Epidermal melanocyte (primary cell): ENCODE measurements at regions not wholly inside any gene's neighbourhood (a gene's known extent, or its start where the extent isn't known, plus 50 kb on each side); places are given as distances from the start of the nearest gene placed in this dataset.

Source experiments
- DNase-seq: peaks from one replicate; pipeline ENCODE4 v3.0.0; 2011; ENCODE audit warnings: low spot score; ENCODE audit not compliant: insufficient read length

- no peak for DNase-seq
Observed at GRCh38 chr1:87165177-87165576, 163.5 kb upstream of the LMO4 start.

- DNase-seq: no peak
Observed at GRCh38 chr1:87167157-87167789, 161.4 kb upstream of the LMO4 start.

DNA sequence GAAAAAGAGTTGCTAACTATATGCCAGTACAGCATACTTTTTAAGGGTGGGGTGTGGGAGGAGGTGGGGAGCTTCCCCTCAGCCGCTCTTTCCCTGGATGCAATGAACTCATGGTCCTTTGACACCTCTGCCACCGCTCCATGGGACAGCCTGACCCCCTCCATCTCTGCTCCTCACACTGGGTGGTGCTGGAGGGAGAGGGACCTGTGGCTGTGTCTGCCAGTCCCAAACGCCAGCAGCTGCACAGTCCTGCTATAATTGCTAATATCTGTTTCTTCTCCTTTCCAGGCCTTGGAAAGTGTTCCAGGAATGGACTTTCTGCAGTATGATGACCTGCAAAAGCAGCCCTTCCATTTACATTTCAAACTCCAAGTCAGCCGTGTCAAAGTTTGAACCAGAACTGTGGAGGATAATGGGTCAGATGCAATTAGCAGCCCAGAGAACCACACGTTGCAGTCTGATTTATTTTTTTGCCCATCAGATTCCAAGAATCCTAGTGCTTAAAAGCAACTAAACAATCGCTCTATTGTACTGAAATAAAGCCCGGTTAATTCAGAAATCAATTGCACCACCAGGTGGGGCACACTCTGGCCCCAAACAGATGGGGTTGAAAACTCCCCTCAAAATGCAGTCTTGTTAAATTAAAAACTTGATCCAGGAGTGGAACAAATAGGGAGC is 160.7 kb upstream of the LMO4 start:
- no peak for DNase-seq

GRCh38 chr1:87169263-87169910 is 159.3 kb upstream of the LMO4 start:
- DNase-seq: peak; percentile 49

DNA sequence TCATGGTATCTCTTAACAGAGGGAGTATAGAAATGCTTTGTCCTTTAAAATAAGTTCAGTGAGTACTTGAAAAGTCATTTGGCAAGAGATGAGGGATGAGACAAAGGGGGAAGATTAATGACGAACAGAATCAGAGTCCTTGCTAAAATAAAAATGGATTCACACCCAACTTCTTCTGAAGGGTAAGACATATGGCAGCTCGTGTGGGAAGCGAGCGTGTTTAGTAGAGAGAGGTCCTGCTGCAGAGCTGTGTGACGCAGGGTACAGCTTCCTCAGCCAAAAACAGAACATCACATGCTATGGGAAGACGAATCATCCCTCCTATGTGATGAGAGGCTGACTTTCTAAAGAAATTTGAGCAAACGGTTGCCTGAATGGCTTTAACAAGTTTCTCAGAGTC is 158.5 kb upstream of the LMO4 start:
- DNase-seq: no peak

DNA sequence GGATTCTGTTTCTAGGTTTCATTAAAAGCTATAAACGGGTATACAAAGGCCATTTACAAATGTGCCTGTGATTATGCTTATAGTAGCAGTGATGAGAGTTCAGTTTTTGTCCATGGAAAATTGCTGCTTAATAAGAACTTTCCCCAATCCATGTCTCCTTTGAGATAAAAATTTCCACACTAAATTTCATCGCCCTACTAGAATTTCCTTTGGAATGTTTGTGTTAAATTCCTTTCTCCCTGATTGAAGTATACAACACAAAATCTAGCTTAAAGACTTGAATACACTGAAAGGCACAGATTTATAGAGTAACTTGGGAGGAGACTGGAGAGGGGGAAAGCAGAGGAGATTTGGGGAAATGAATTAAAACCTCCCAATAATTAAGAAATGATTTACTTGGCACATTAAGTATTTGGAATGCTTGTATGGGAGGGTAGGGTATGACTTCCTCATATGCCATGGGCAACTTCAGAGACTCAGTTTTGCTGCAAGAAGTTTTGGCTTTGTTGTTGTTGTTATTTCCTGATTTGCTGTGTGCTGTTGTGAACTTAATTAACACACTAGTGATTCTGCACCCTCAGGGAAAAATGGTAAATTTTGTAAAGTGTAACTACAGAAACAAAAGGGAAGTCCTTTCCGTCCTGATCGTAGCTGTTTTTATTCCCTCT is 157.6 kb upstream of the LMO4 start:
- no peak for DNase-seq

GRCh38 chr1:87173231-87173630 is 155.4 kb upstream of the LMO4 start:
- no peak for DNase-seq

- no peak for DNase-seq
Observed at GRCh38 chr1:87174724-87175245, 153.9 kb upstream of the LMO4 start.

- DNase-seq: no peak
Observed at GRCh38 chr1:87176087-87176486, 152.6 kb upstream of the LMO4 start.

DNA sequence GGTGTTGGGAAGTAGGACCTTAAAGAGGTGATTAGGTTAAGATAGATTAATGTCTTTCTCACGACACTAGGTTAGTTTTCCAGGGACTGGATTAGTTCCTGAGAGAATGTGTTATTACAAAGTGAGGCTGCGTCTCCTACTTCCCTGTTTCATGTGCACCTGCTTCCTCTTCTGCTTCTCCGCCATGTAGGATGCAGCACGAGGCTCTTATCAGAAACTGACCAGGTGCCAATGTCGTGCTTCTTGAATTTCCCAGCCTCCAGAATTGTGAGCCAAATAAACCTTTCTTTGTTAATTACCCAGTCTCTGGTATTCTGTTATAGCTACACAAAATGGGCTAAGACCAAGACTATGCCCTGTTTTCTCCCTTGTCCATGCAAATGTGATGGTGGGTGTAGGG is 152.2 kb upstream of the LMO4 start:
- DNase-seq: no peak

DNA sequence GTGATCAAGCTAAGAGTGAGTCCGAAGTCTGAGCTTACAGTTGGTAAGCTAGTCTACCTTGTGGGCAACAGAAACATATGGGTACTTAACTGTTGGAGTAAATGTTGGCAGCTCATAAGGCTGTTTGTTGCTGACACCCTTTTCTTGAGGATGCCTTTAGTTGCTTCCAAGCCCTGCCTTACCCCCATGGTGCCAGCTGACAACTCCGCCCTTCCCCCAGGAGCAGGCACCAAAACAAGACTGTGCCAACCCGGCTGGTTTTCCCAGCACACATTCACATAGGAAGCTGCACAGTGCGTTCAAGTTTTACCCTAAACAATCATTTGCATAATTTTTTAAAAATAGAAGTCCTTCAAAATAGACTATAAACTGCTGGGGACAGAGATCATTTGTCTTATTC is 150.2 kb upstream of the LMO4 start:
- no peak for DNase-seq

DNA sequence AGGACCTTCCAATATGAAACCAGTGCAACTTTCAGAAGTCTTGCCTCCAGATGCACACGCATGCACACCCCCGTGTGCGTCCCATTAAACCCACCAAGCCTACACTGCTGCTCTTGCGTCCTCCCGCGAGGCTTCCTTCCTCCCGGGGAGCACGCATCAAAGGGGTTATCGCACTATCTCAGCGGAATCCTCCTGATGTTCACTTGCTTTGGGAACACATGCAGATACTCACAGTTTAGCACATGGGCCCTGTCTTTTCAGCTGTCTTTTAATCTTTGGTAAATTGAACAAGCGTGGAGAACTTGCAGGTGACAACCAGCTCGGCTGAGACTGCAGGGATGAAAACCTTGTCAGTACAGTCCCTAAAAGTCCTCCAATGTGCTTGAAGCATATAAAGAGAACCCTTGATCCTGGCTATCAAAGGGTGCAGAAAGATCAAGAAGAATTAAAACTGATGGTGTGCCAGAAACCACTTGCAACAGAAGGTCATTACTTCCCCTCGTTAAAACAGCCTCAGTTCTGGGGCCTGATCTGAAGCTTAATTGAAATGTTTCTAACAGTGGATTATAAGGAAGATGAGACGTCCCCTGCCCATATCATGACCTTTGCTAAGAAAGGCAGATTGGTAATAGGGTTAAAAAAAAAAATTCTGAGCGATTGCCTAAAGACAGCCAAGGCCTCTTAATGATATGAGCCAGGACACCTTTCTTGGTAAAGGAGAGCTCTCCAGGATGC is 149.4 kb upstream of the LMO4 start:
- no peak for DNase-seq

DNA sequence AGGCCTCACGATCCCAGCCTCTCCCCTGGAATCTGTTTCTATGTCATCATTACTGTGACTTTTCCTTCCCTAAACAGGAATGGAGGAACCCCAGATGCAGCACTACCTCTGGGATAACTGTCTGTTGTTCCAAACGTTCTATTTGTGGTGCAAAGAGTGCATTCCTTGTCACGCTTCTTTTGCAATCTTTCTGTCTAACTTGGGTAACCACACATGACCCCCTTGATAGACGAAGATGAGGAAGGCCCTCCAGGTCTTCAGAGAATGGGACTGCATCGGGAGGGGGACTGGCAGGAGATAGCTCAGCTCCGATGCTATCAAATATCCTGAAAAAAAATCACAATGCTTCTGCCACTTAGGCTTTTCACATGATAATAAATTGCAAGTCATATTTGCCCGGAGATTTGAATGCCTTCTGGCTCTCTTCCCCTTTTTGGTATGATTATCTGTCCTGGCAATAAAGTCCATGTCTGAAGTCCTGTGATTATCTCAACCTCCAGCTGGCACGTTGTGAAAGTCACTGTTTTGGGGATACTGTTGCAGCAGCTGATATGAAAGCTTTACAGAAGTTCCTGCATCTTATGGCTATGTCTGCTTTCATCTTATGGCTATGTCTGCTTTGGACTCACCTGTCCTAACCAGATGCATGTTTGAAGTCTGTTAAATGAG is 148.7 kb upstream of the LMO4 start:
- no peak for DNase-seq

GRCh38 chr1:87180682-87181081 is 148.0 kb upstream of the LMO4 start:
- no peak for DNase-seq

- no peak for DNase-seq
Observed at GRCh38 chr1:87182611-87183010, 146.1 kb upstream of the LMO4 start.

DNA sequence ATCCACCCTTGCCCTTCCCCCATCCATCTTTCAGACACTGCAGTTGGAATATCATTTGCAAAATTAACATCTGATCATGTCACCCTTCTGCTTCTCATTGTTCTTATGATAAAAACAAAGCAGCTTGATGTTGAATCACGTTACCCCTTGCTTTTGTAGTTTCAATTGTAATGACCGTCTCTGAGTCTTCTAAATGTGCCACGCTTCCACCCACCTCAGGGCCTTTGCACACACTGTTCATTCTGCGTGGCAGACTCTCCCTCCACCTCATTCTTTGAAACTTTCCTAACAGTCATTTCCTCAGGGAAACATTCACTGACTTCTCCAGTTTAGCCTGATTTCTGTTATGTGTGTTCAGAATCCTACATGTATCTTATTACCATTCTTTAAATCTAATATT is 143.6 kb upstream of the LMO4 start:
- no peak for DNase-seq

GRCh38 chr1:87186346-87186745 is 142.3 kb upstream of the LMO4 start:
- no peak for DNase-seq

GRCh38 chr1:87188640-87189039 is 140.0 kb upstream of the LMO4 start:
- DNase-seq: no peak

DNA sequence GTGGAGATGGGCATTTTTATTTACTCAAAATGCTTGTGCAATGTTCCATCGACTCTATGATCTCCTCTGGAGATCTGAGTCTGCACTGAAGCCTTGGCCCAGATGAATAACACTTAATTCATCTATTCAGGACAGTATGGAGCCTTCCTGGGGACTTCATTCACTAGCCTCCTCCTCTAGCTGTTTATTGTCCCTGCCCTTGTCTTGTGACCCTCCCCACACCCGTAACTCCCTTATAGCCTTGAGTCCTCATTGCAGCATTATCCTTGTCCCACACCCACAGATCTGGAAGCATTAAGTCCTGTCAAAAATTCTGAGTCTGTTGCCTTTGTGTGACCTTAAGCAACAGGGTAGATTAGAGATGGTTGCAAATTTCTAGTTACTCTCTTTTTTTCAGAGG is 138.3 kb upstream of the LMO4 start:
- DNase-seq: no peak

- DNase-seq: no peak
Observed at GRCh38 chr1:87191646-87192045, 137.0 kb upstream of the LMO4 start.

DNA sequence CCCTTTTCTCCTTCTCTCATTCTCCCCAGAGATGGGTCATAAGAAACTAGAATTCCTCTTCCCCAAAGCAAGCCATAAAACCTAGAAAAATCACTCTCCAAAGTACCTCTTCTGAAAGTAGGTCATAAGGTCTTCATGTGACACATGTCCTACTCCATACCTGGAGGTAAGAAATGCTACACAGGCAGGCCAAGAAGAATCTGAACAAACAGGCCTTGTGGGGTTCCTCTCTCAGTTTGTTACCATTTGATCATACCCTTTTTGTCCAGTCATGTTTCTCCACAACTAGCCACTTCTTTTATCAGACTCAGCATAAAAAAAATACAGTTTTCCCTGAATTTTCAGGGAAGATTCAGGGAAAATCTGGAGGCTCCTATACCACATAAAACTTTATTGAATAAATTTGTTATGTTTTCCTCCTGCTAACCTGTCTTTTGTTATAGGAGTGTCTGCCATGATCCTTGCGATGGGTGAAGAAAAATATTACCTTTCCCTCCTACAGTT is 134.4 kb upstream of the LMO4 start:
- DNase-seq: no peak
